Activated CD4-positive, alpha-beta T cell treated with anti-CD3 and anti-CD28 coated beads, Interleukin-2, Interleukin-4, amounts not matched to agents 100 ng/mL and 50 ng/mL, durations not matched to agents 16 hours and 8 hours (primary cell): ENCODE measurements at regions not wholly inside any gene's neighbourhood (a gene's known extent, or its start where the extent isn't known, plus 50 kb on each side); places are given as distances from the start of the nearest gene placed in this dataset.

Source experiments
- DNase-seq: peaks from one replicate; pipeline ENCODE4 v3.0.0-alpha.2; 2020; ENCODE audit warnings: low spot score

- no peak for DNase-seq
Observed at GRCh38 chrX:140848800-140849199, 139.2 kb downstream of the LINC00632 start.

GRCh38 chrX:140860718-140861117, 141.7 kb upstream of the SPANXB1 start:
- no peak for DNase-seq

- no peak for DNase-seq
Observed at GRCh38 chrX:140866446-140866845, 135.9 kb upstream of the SPANXB1 start.

- no peak for DNase-seq
Observed at GRCh38 chrX:140912606-140913005, 89.8 kb upstream of the SPANXB1 start.

- DNase-seq, result no peak
Observed at GRCh38 chrX:140913802-140914501, 88.4 kb upstream of the SPANXB1 start.

- DNase-seq, result peak; percentile 70
Observed at GRCh38 chrX:140916872-140917271, 85.5 kb upstream of the SPANXB1 start.

GRCh38 chrX:140917354-140918115, 84.9 kb upstream of the SPANXB1 start:
- DNase-seq, result peak; percentile 86

GRCh38 chrX:140918398-140919038, 83.9 kb upstream of the SPANXB1 start:
- DNase-seq, result peak; percentile 68

- no peak for DNase-seq
Observed at GRCh38 chrX:140920416-140920815, 82.0 kb upstream of the SPANXB1 start.

- DNase-seq, result no peak
Observed at GRCh38 chrX:140923118-140923517, 79.3 kb upstream of the SPANXB1 start.

GRCh38 chrX:140928739-140929138, 73.7 kb upstream of the SPANXB1 start:
- no peak for DNase-seq

- DNase-seq, result no peak
Observed at GRCh38 chrX:140933016-140933415, 69.4 kb upstream of the SPANXB1 start.

GRCh38 chrX:140933874-140934655, 68.3 kb upstream of the SPANXB1 start:
- DNase-seq, result no peak

GRCh38 chrX:140943513-140943912, 58.9 kb upstream of the SPANXB1 start:
- DNase-seq, result no peak

- DNase-seq, result no peak
Observed at GRCh38 chrX:140944710-140945109, 57.7 kb upstream of the SPANXB1 start.

GRCh38 chrX:140948827-140949226, 53.6 kb upstream of the SPANXB1 start:
- no peak for DNase-seq

- DNase-seq, result no peak
Observed at GRCh38 chrX:140949233-140949632, 53.2 kb upstream of the SPANXB1 start.
